Stomach (tissue), 4 donors: ENCODE measurements at regions not wholly inside any gene's neighbourhood (a gene's known extent, or its start where the extent isn't known, plus 50 kb on each side); places are given as distances from the start of the nearest gene placed in this dataset.
"Not testable (repeated sequence)": the region's sequence is repeated elsewhere in the genome, so short reads cannot be mapped to it uniquely, and the experiment has no call there.

ENCODE experiments used
- CTCF ChIP-seq, 7 experiments: fragments of 450-650 bp in 4 of 7; fragments of 200-600 bp in 3 of 7; sonication (generic) in 3 of 7; IDR thresholded peaks; one replicate each; pipeline ENCODE4 v1.5.1; 2016 to 2019; ENCODE audit warnings: antibody characterized with exemption in 7 of 7, control low read depth in 2 of 7, mild to moderate bottlenecking in 1 of 7
- EP300 ChIP-seq: sonication (generic); formaldehyde crosslinking; IDR thresholded peaks from one replicate; pipeline ENCODE4 v1.6.1; 2017; ENCODE audit warnings: antibody characterized with exemption
- POLR2A ChIP-seq, 4 donors: fragments of 450-650 bp; IDR thresholded peaks; one replicate each; pipeline ENCODE4 v1.6.1; 2016; ENCODE audit warnings: antibody characterized with exemption in 4 of 4, control low read depth in 2 of 4, mild to moderate bottlenecking in 1 of 4, moderate library complexity in 1 of 4
- POLR2AphosphoS5 ChIP-seq, 3 donors: sonication (generic); formaldehyde crosslinking; IDR thresholded peaks; one replicate each; pipeline ENCODE4 v1.6.1; 2016; ENCODE audit warnings: antibody characterized with exemption in 3 of 3

- TF ChIP-seq CTCF (IDR thresholded peaks at IDR 0.05); POLR2A (IDR thresholded peaks at IDR 0.05); POLR2AphosphoS5 (IDR thresholded peaks at IDR 0.05); EP300: not testable (repeated sequence)
These were observed 81.0 kb downstream of the RPS6KA4 start for GRCh38 chr11:64439772-64440491.
